B cell (primary cell): ENCODE measurements at regions not wholly inside any gene's neighbourhood (a gene's known extent, or its start where the extent isn't known, plus 50 kb on each side); places are given as distances from the start of the nearest gene placed in this dataset.

Source experiments
- CTCF ChIP-seq: fragments of 200-600 bp; IDR thresholded peaks from one replicate; pipeline ENCODE4 v1.8.0; 2022; ENCODE audit warnings: antibody characterized with exemption, mild to moderate bottlenecking
- EZH2 ChIP-seq: IDR thresholded peaks from 2 replicates; pipeline ENCODE4 v1.6.1; 2012; ENCODE audit warnings: borderline replicate concordance, low read depth, mild to moderate bottlenecking, moderate library complexity, low read length; ENCODE audit not compliant: insufficient read depth, poor library complexity, severe bottlenecking

DNA sequence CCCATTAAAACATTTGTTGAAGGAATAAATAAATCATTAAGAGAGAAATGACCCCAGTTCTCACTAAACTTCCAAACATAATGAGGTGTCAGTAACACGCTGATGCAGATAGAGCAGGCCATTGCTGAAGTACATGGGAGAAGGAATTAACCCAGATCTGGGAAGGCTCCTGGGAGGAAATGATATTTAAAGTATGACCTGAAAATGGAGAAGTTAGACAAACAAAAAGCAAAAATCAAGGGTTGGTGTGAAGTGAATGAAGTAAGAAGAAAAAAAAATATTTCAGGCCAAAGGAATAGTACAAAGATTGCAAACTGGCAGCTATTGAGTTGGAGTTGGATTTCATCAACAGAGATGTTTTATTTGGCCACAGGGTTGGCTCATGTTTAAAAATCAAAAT, 71.4 kb downstream of the RGS2 start:
- TF ChIP-seq CTCF: no peak
- TF ChIP-seq EZH2: no peak
